ENCODE measurements at regions not wholly inside any gene's neighbourhood (a gene's known extent, or its start where the extent isn't known, plus 50 kb on each side); places are given as distances from the start of the nearest gene placed in this dataset.

DNA sequence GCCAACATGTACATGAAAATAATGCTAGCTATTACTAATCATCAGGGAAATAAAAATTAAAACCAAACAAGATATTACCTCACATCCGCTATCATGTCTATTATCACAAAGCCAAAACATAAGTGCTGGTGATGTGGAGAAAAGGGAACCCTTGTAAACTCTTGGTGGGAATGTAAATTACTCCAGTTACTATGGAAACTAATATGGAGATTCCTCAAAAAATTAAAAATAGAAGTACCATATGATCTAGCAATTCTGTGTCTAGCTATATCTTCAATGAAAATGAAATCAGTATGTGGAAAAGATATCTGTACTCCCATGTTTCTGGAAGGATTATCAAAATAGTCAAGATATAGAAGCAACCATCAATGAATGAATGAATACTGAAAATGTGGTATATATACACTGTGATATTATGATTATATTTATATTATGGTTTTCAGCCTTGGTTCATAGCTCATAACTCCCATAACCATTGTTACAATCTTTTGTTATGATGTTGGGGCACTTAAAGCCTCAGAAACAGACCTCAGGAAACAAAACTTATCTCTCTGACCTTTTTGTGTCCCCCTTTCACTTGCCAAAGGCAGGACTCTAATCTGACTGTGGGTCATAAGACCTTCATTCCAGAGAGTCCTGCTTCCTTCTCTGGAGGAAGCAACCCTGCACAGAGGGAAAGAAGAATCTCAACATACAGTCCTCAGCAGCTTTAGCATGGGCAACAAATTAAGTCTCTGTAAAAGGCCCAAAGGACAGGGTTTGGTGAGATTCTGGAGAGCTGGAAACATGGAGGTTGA lies 933.2 kb downstream of the ADGRL3 start:
- Mint-ChIP-seq H3K27ac (ENCODE audit: low read depth, unreplicated experiment) (no peak overlapping the region), H3K27me3 (ENCODE audit: insufficient read depth, unreplicated experiment) (no peaks in the 10 kb centered on the region), H3K4me1 (ENCODE audit: insufficient read depth, unreplicated experiment) (peaks cover 7% of the 10 kb centered on the region), H3K4me3 (ENCODE audit: unreplicated experiment) (no peak overlapping the region), H3K36me3 (ENCODE audit: insufficient read depth, unreplicated experiment) (no peaks in the 10 kb centered on the region), H3K9me3 (ENCODE audit: unreplicated experiment) (peaks cover 14% of the 10 kb centered on the region)
- no peak for DNase-seq (ENCODE audit: unreplicated experiment)
- TF ChIP-seq, protein P1, sequence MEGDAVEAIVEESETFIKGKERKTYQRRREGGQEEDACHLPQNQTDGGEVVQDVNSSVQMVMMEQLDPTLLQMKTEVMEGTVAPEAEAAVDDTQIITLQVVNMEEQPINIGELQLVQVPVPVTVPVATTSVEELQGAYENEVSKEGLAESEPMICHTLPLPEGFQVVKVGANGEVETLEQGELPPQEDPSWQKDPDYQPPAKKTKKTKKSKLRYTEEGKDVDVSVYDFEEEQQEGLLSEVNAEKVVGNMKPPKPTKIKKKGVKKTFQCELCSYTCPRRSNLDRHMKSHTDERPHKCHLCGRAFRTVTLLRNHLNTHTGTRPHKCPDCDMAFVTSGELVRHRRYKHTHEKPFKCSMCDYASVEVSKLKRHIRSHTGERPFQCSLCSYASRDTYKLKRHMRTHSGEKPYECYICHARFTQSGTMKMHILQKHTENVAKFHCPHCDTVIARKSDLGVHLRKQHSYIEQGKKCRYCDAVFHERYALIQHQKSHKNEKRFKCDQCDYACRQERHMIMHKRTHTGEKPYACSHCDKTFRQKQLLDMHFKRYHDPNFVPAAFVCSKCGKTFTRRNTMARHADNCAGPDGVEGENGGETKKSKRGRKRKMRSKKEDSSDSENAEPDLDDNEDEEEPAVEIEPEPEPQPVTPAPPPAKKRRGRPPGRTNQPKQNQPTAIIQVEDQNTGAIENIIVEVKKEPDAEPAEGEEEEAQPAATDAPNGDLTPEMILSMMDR (IDR thresholded peaks at IDR 0.05; ENCODE audit: unreplicated experiment): no peak
- ChIA-PET CTCF (no interaction called here), POLR2A (interaction anchor here (0.7 kb wide), 1 partner anchor 1224 kb away, joined by 3 read pairs; no protein-coding TSS in a partner anchor)
- intact Hi-C loops (cut with micrococcal nuclease): no loop called here
- no TSS peak for BruUV-seq (replicated peaks)

DNA sequence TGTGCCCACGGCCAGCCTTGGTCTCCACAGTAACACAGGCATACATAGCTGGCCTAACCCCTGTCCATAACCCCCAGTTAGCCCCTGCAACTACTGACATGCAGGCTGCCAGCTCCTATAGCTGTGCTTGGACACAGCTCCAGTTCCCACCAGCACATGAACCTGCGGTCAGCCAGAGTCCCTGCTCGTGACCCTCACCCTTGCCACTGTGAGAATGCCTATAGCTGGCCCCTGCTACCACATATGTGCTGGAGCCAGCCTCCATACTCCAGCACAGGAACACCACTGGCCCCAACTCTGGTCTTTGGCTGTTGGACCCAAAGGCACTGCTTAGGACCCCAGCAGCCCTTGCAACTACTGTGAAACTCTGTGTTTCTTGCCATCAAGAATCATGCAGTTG lies 930.9 kb downstream of the ADGRL3 start:
- intact Hi-C loops (cut with micrococcal nuclease): no loop called here
- Mint-ChIP-seq H3K4me1 (ENCODE audit: insufficient read depth, unreplicated experiment) (peaks cover 7% of the 10 kb centered on the region), H3K9me3 (ENCODE audit: unreplicated experiment) (peaks cover 14% of the 10 kb centered on the region), H3K36me3 (ENCODE audit: insufficient read depth, unreplicated experiment) (no peaks in the 10 kb centered on the region), H3K4me3 (ENCODE audit: unreplicated experiment) (no peak overlapping the region), H3K27me3 (ENCODE audit: insufficient read depth, unreplicated experiment) (no peaks in the 10 kb centered on the region), H3K27ac (ENCODE audit: low read depth, unreplicated experiment) (no peak overlapping the region)
- CTCF ChIA-PET: no interaction called here
- POLR2A ChIA-PET: no interaction called here
- TF ChIP-seq, protein P1 (IDR thresholded peaks at IDR 0.05; ENCODE audit: unreplicated experiment): no peak
- no peak for DNase-seq (ENCODE audit: unreplicated experiment)
- no TSS peak for BruUV-seq (replicated peaks)

DNA sequence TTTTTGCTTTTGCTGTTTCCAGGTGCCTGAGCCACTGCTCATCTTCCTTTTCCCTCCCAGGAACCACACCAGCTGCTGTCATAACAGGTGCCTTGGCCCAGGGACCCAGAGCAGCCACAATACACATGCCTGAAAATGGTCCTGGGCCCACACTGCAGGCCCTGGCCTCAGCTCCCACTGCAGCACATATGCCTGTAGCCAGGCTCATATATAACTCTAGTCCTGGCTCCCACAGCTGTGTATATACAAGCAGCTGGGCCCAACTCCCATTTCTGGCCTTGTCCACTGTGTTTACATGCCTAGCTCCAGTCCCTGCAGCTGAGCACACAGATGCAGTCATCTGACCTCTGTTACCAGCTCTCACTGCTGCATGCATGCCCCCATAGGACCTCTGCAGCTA lies 930.5 kb downstream of the ADGRL3 start:
- POLR2A ChIA-PET: no interaction called here
- TF ChIP-seq, protein P1 (IDR thresholded peaks at IDR 0.05; ENCODE audit: unreplicated experiment): no peak
- no peak for DNase-seq (ENCODE audit: unreplicated experiment)
- Mint-ChIP-seq H3K4me1 (ENCODE audit: insufficient read depth, unreplicated experiment) (peaks cover 5% of the 10 kb centered on the region), H3K27ac (ENCODE audit: low read depth, unreplicated experiment) (no peak overlapping the region), H3K36me3 (ENCODE audit: insufficient read depth, unreplicated experiment) (no peaks in the 10 kb centered on the region), H3K4me3 (ENCODE audit: unreplicated experiment) (no peak overlapping the region), H3K9me3 (ENCODE audit: unreplicated experiment) (peaks cover 14% of the 10 kb centered on the region), H3K27me3 (ENCODE audit: insufficient read depth, unreplicated experiment) (no peaks in the 10 kb centered on the region)
- intact Hi-C loops (cut with micrococcal nuclease): no loop called here
- BruUV-seq (replicated peaks): no TSS peak
- CTCF ChIA-PET: no interaction called here

DNA sequence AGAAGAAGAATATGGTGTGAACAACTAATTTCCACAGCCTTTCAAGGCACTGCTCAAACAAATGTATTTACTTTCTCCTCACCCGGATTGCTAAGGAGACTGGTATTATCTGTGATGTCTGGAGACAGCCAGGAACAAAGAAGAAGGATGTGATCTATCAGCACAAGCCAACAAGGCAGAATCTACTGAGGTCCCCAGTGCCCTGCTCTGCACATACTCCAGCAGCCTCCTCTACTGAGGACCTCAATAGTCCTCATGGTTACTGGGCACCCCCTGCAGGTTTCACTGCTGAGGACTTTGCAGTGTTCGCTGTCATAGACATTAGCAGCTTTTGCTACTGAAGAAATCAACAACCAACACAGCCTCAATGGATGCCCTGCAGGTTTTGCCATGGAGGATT lies 930.1 kb downstream of the ADGRL3 start:
- H3K36me3 Mint-ChIP-seq (ENCODE audit: insufficient read depth, unreplicated experiment): no peaks in the 10 kb centered on the region
- H3K27me3 Mint-ChIP-seq (ENCODE audit: insufficient read depth, unreplicated experiment): no peaks in the 10 kb centered on the region
- H3K4me1 Mint-ChIP-seq (ENCODE audit: insufficient read depth, unreplicated experiment): peaks cover under 1% of the 10 kb centered on the region
- ChIA-PET POLR2A (no interaction called here), CTCF (no interaction called here)
- H3K9me3 Mint-ChIP-seq (ENCODE audit: unreplicated experiment): peaks cover 14% of the 10 kb centered on the region
- TF ChIP-seq, protein P1 (IDR thresholded peaks at IDR 0.05; ENCODE audit: unreplicated experiment): no peak
- intact Hi-C loops (cut with micrococcal nuclease): no loop called here
- DNase-seq (ENCODE audit: unreplicated experiment): no peak
- no peak overlapping the region for H3K27ac Mint-ChIP-seq (ENCODE audit: low read depth, unreplicated experiment)
- no TSS peak for BruUV-seq (replicated peaks)
- H3K4me3 Mint-ChIP-seq (ENCODE audit: unreplicated experiment): no peak overlapping the region

Data from MCF 10A (cell line).